Parathyroid adenoma (tissue), 2 donors: ENCODE measurements at regions not wholly inside any gene's neighbourhood (a gene's known extent, or its start where the extent isn't known, plus 50 kb on each side); places are given as distances from the start of the nearest gene placed in this dataset.

Experiments used
- H2AFZ ChIP-seq: fragments of 300-600 bp; sonication (generic); one replicate; pipeline ENCODE4 v1.7.0; 2017; ENCODE audit warnings: antibody characterized with exemption, mild to moderate bottlenecking
- H3K27ac ChIP-seq: fragments of 300-600 bp; sonication (generic); one replicate; pipeline ENCODE4 v1.7.0; 2017
- H3K27me3 ChIP-seq: fragments of 300-600 bp; sonication (generic); one replicate; pipeline ENCODE4 v1.7.0; 2017; ENCODE audit warnings: low read length; ENCODE audit not compliant: control insufficient read depth, insufficient read depth
- H3K36me3 ChIP-seq: fragments of 300-600 bp; sonication (generic); one replicate; pipeline ENCODE4 v1.7.0; 2017; ENCODE audit warnings: low read length; ENCODE audit not compliant: control insufficient read depth, insufficient read depth
- H3K4me1 ChIP-seq: fragments of 300-600 bp; sonication (generic); one replicate; pipeline ENCODE4 v1.7.0; 2017; ENCODE audit warnings: control low read depth
- H3K4me2 ChIP-seq: fragments of 300-600 bp; sonication (generic); one replicate; pipeline ENCODE4 v1.7.0; 2017; ENCODE audit warnings: low read length
- H3K4me3 ChIP-seq: fragments of 300-600 bp; sonication (generic); one replicate; pipeline ENCODE4 v1.7.0; 2017; ENCODE audit warnings: low read depth, low read length
- H3K79me2 ChIP-seq: fragments of 300-600 bp; sonication (generic); one replicate; pipeline ENCODE4 v1.7.0; 2017; ENCODE audit warnings: control low read depth
- H3K9ac ChIP-seq: fragments of 300-600 bp; sonication (generic); one replicate; pipeline ENCODE4 v1.7.0; 2017; ENCODE audit warnings: mild to moderate bottlenecking
- H3K9me3 ChIP-seq: fragments of 300-600 bp; sonication (generic); one replicate; pipeline ENCODE4 v1.7.0; 2017; ENCODE audit warnings: low read length; ENCODE audit not compliant: control insufficient read depth
- CTCF ChIP-seq: fragments of 300-600 bp; sonication (generic); IDR thresholded peaks from one replicate; pipeline ENCODE4 v1.7.0; 2017; ENCODE audit warnings: antibody characterized with exemption, mild to moderate bottlenecking
- donor health status: primary hyperparathyroidism.

GRCh38 chr2:6212491-6212890, 520.3 kb downstream of the SOX11 start:
- H3K27ac ChIP-seq: no peak overlapping the region
- H3K9ac ChIP-seq: no peak overlapping the region
- no peaks in the 10 kb centered on the region for H3K27me3 ChIP-seq
- no peaks in the 10 kb centered on the region for H3K36me3 ChIP-seq
- no peak overlapping the region for H3K4me3 ChIP-seq
- no peak overlapping the region for H2AFZ ChIP-seq
- no peak for TF ChIP-seq CTCF
- H3K79me2 ChIP-seq: no peaks in the 10 kb centered on the region
- H3K4me1 ChIP-seq: no peaks in the 10 kb centered on the region
- no peaks in the 10 kb centered on the region for H3K9me3 ChIP-seq
- H3K4me2 ChIP-seq: no peak overlapping the region

GRCh38 chr2:6213056-6213780, 521.0 kb downstream of the SOX11 start:
- H3K4me3 ChIP-seq: no peak overlapping the region
- H3K79me2 ChIP-seq: no peaks in the 10 kb centered on the region
- H3K4me2 ChIP-seq: no peak overlapping the region
- H3K4me1 ChIP-seq: no peaks in the 10 kb centered on the region
- H3K9me3 ChIP-seq: no peaks in the 10 kb centered on the region
- no peak for TF ChIP-seq CTCF
- H2AFZ ChIP-seq: no peak overlapping the region
- H3K27ac ChIP-seq: no peak overlapping the region
- H3K36me3 ChIP-seq: no peaks in the 10 kb centered on the region
- H3K9ac ChIP-seq: no peak overlapping the region
- no peaks in the 10 kb centered on the region for H3K27me3 ChIP-seq

GRCh38 chr2:6214471-6214870, 522.3 kb downstream of the SOX11 start:
- no peak for TF ChIP-seq CTCF
- no peaks in the 10 kb centered on the region for H3K36me3 ChIP-seq
- H3K27ac ChIP-seq: no peak overlapping the region
- no peak overlapping the region for H3K9ac ChIP-seq
- no peak overlapping the region for H3K4me2 ChIP-seq
- no peaks in the 10 kb centered on the region for H3K27me3 ChIP-seq
- no peaks in the 10 kb centered on the region for H3K9me3 ChIP-seq
- H3K4me3 ChIP-seq: no peak overlapping the region
- H3K4me1 ChIP-seq: no peaks in the 10 kb centered on the region
- no peak overlapping the region for H2AFZ ChIP-seq
- H3K79me2 ChIP-seq: no peaks in the 10 kb centered on the region

GRCh38 chr2:6215053-6215452, 522.9 kb downstream of the SOX11 start:
- Histone ChIP-seq H3K9ac (no peak overlapping the region), H3K9me3 (no peaks in the 10 kb centered on the region), H3K4me3 (no peak overlapping the region), H3K4me2 (no peak overlapping the region), H3K79me2 (no peaks in the 10 kb centered on the region), H3K27me3 (no peaks in the 10 kb centered on the region), H3K27ac (no peak overlapping the region), H3K4me1 (no peaks in the 10 kb centered on the region), H3K36me3 (no peaks in the 10 kb centered on the region), H2AFZ (no peak overlapping the region)
- no peak for TF ChIP-seq CTCF

- no peak overlapping the region for H3K4me3 ChIP-seq
- H3K36me3 ChIP-seq: no peaks in the 10 kb centered on the region
- no peak overlapping the region for H2AFZ ChIP-seq
- no peak overlapping the region for H3K27ac ChIP-seq
- no peak for TF ChIP-seq CTCF
- no peaks in the 10 kb centered on the region for H3K9me3 ChIP-seq
- H3K79me2 ChIP-seq: no peaks in the 10 kb centered on the region
- no peak overlapping the region for H3K4me2 ChIP-seq
- H3K9ac ChIP-seq: no peak overlapping the region
- H3K27me3 ChIP-seq: no peaks in the 10 kb centered on the region
- H3K4me1 ChIP-seq: no peaks in the 10 kb centered on the region
Observed at GRCh38 chr2:6216234-6216633, 524.0 kb downstream of the SOX11 start.
